H1 (cell line): ENCODE measurements at regions not wholly inside any gene's neighbourhood (a gene's known extent, or its start where the extent isn't known, plus 50 kb on each side); places are given as distances from the start of the nearest gene placed in this dataset.

ENCODE experiments used
- CTCF ChIA-PET: fragments of 300-600 bp; sonication (Branson Sonifier 250); formaldehyde crosslinking; loops from one replicate; lab custom pipeline; 2021; ENCODE audit not compliant: partially characterized antibody; lab: Charles Lee
- POLR2A ChIA-PET: fragments of 300-600 bp; sonication (Branson Sonifier 250); formaldehyde crosslinking; loops from one replicate; lab custom pipeline; 2021; ENCODE audit warnings: inconsistent platforms; ENCODE audit not compliant: partially characterized antibody; lab: Charles Lee
- DNase-seq, 2 experiments: peaks; one replicate each; pipeline versions ENCODE4 v3.0.0 to v3.0.0-alpha.2; 2010 to 2022; ENCODE audit warnings: low spot score in 2 of 2, low read depth in 1 of 2, mixed read lengths in 1 of 2
- FAIRE-seq: peaks from 2 replicates; lab custom pipeline; 2011; peaks lifted over from hg19 to GRCh38; lab: Jason Lieb, UNC
- H2AFZ ChIP-seq: 2 replicates; pipeline ENCODE4 v1.8.1; 2012; ENCODE audit warnings: low read length, inconsistent platforms
- H2AK5ac ChIP-seq: 2 replicates; pipeline ENCODE4 v1.6.1; 2013; ENCODE audit warnings: low read depth, low read length
- H2BK120ac ChIP-seq: replicated peaks from 2 replicates; pipeline ENCODE3; 2013; ENCODE audit warnings: low read depth, low read length, inconsistent platforms
- H2BK12ac ChIP-seq: 2 replicates; pipeline ENCODE4 v1.6.1; 2013; ENCODE audit warnings: low read depth, low read length
- H2BK15ac ChIP-seq: 2 replicates; pipeline ENCODE4 v1.6.1; 2013; ENCODE audit warnings: low read length
- H2BK20ac ChIP-seq: 2 replicates; pipeline ENCODE4 v1.6.1; 2013; ENCODE audit warnings: low read length
- H2BK5ac ChIP-seq: 2 replicates; pipeline ENCODE4 v1.6.1; 2013; ENCODE audit warnings: low read depth, low read length
- H3K14ac ChIP-seq: 2 replicates; pipeline ENCODE4 v1.6.1; 2013; ENCODE audit warnings: inconsistent platforms; ENCODE audit not compliant: insufficient read length
- H3K18ac ChIP-seq: 2 replicates; pipeline ENCODE4 v1.6.1; 2013; ENCODE audit warnings: low read length; ENCODE audit errors: extremely low read depth
- H3K23ac ChIP-seq: 2 replicates; pipeline ENCODE4 v1.6.1; 2013; ENCODE audit warnings: inconsistent platforms; ENCODE audit not compliant: insufficient read length
- H3K23me2 ChIP-seq: 2 replicates; pipeline ENCODE4 v1.6.1; 2013; ENCODE audit warnings: low read depth, low read length
- H3K27ac ChIP-seq: 2 replicates; pipeline ENCODE4 v1.6.1; 2011; ENCODE audit warnings: low read depth, low read length, inconsistent platforms
- H3K27me3 ChIP-seq, 4 experiments: replicated peaks in 1 of 4; 1 replicate in 1 of 4; 2 replicates in 3 of 4; pipeline versions ENCODE4 v1.6.1 to v1.8.1; 2011 to 2013; ENCODE audit warnings: low read length in 3 of 4, mild to moderate bottlenecking in 3 of 4, inconsistent platforms in 2 of 4, mixed read lengths in 2 of 4, moderate library complexity in 1 of 4; ENCODE audit not compliant: control insufficient read depth in 3 of 4, insufficient read depth in 3 of 4; ENCODE audit errors: extremely low read depth in 1 of 4
- H3K36me3 ChIP-seq, 4 experiments: 2 replicates each; pipeline versions ENCODE4 v1.6.1 to v1.8.1; 2011 to 2013; ENCODE audit warnings: mild to moderate bottlenecking in 4 of 4, low read length in 3 of 4, moderate library complexity in 2 of 4, control low read depth in 1 of 4, inconsistent platforms in 1 of 4; ENCODE audit not compliant: insufficient read depth in 4 of 4, control insufficient read depth in 2 of 4
- H3K4ac ChIP-seq: replicated peaks from 2 replicates; pipeline ENCODE3; 2013; ENCODE audit warnings: low read length, low read depth, mixed read lengths, inconsistent platforms; ENCODE audit not compliant: insufficient read length
- H3K4me1 ChIP-seq, 4 experiments: replicated peaks in 1 of 4; 1 replicate in 1 of 4; 2 replicates in 3 of 4; pipeline versions ENCODE4 v1.6.1 to v1.8.1; 2011 to 2013; ENCODE audit warnings: low read length in 3 of 4, inconsistent platforms in 2 of 4, mixed read lengths in 1 of 4; ENCODE audit not compliant: insufficient read depth in 4 of 4, control insufficient read depth in 3 of 4
- H3K4me2 ChIP-seq, 2 experiments: 2 replicates each; pipeline versions ENCODE4 v1.6.1 to v1.8.1; 2011 to 2013; ENCODE audit warnings: low read depth in 2 of 2, low read length in 2 of 2, control low read depth in 1 of 2, inconsistent platforms in 1 of 2, mild to moderate bottlenecking in 1 of 2; ENCODE audit not compliant: insufficient read depth in 1 of 2
- H3K4me3 ChIP-seq, 4 experiments: fragments of 200-600, 300-600 bp in 1 of 4; sonication (generic), shearing (Covaris generic), sonication (Bioruptor Twin) in 1 of 4; 2 replicates each; pipeline versions ENCODE4 v1.5.1 to v1.8.1; 2011 to 2016; ENCODE audit warnings: low read length in 4 of 4, low read depth in 3 of 4, control low read depth in 2 of 4, inconsistent platforms in 2 of 4, mild to moderate bottlenecking in 2 of 4, mixed read lengths in 1 of 4, moderate library complexity in 1 of 4; ENCODE audit not compliant: insufficient read depth in 2 of 4; ENCODE audit errors: extremely low read depth in 1 of 4
- H3K56ac ChIP-seq: replicated peaks from 2 replicates; pipeline ENCODE3; 2013; ENCODE audit warnings: low read depth, mild to moderate bottlenecking, mixed read lengths, low read length, inconsistent platforms; ENCODE audit not compliant: insufficient read length
- H3K79me1 ChIP-seq: 2 replicates; pipeline ENCODE4 v1.6.1; 2013; ENCODE audit warnings: low read depth, low read length, control low read depth
- H3K79me2 ChIP-seq, 2 experiments: 2 replicates each; pipeline versions ENCODE4 v1.6.1 to v1.8.1; 2012 to 2013; ENCODE audit warnings: low read length in 2 of 2, mild to moderate bottlenecking in 2 of 2, inconsistent platforms in 1 of 2; ENCODE audit not compliant: insufficient read depth in 2 of 2, control insufficient read depth in 1 of 2
- H3K9ac ChIP-seq, 4 experiments: replicated peaks in 1 of 4; 1 replicate in 1 of 4; 2 replicates in 3 of 4; pipeline versions ENCODE4 v1.6.1 to v1.8.1; 2011 to 2013; ENCODE audit warnings: low read depth in 3 of 4, low read length in 3 of 4, control low read depth in 2 of 4, mild to moderate bottlenecking in 2 of 4, moderate library complexity in 2 of 4, inconsistent platforms in 1 of 4; ENCODE audit errors: extremely low read depth in 1 of 4
- H3K9me3 ChIP-seq, 2 experiments: 2 replicates each; pipeline versions ENCODE4 v1.6.1 to v1.8.1; 2012 to 2013; ENCODE audit warnings: mild to moderate bottlenecking in 2 of 2, moderate library complexity in 2 of 2, control low read depth in 1 of 2, inconsistent platforms in 1 of 2, low read depth in 1 of 2, low read length in 1 of 2, mixed read lengths in 1 of 2; ENCODE audit not compliant: insufficient read depth in 2 of 2
- H4K20me1 ChIP-seq, 2 experiments: replicated peaks in 1 of 2; 2 replicates each; pipeline versions ENCODE3 to v1.8.1; 2011 to 2013; ENCODE audit warnings: inconsistent platforms in 2 of 2, low read length in 2 of 2, mild to moderate bottlenecking in 1 of 2; ENCODE audit not compliant: insufficient read depth in 2 of 2, control insufficient read depth in 1 of 2
- H4K5ac ChIP-seq: 2 replicates; pipeline ENCODE4 v1.6.1; 2013; ENCODE audit warnings: low read length, low read depth, mixed read lengths, inconsistent platforms; ENCODE audit not compliant: insufficient read length
- H4K8ac ChIP-seq: 2 replicates; pipeline ENCODE4 v1.8.0; 2013; ENCODE audit warnings: mild to moderate bottlenecking, moderate library complexity, low read length, inconsistent platforms; ENCODE audit not compliant: insufficient read depth; ENCODE audit errors: extremely low read depth
- H4K91ac ChIP-seq: replicated peaks from 2 replicates; pipeline ENCODE3; 2013; ENCODE audit warnings: low read length, mixed read lengths, inconsistent platforms; ENCODE audit not compliant: insufficient read length
- E2F6 ChIP-seq: IDR thresholded peaks from 2 replicates; pipeline ENCODE4 v1.6.1; 2012; ENCODE audit warnings: inconsistent platforms
- EZH2 ChIP-seq: fragments of 200-600 bp; sonication (generic); IDR thresholded peaks from 2 replicates; pipeline ENCODE4 v1.7.1; 2012; ENCODE audit warnings: low read depth, mild to moderate bottlenecking, moderate library complexity, low read length, inconsistent platforms; ENCODE audit not compliant: severe bottlenecking
- GABPA ChIP-seq: IDR thresholded peaks from 2 replicates; pipeline ENCODE4 v1.6.1; 2011; ENCODE audit warnings: mild to moderate bottlenecking, low read length, moderate library complexity, borderline replicate concordance; ENCODE audit not compliant: insufficient read depth
- GTF2F1 ChIP-seq: IDR thresholded peaks from 2 replicates; pipeline ENCODE4 v1.6.1; 2012; ENCODE audit warnings: low read depth, low read length, improper control_type of control experiment, borderline replicate concordance
- KDM4A ChIP-seq: IDR thresholded peaks from one replicate; pipeline ENCODE4 v1.7.1; 2012; ENCODE audit warnings: low read depth, mild to moderate bottlenecking, moderate library complexity, low read length, inconsistent platforms; ENCODE audit not compliant: severe bottlenecking
- MAX ChIP-seq: IDR thresholded peaks from 2 replicates; pipeline ENCODE4 v1.6.1; 2012; ENCODE audit warnings: inconsistent platforms
- RBBP5 ChIP-seq: IDR thresholded peaks from 2 replicates; pipeline ENCODE4 v1.7.1; 2012; ENCODE audit warnings: low read depth, mild to moderate bottlenecking, inconsistent platforms, low read length, moderate library complexity, borderline replicate concordance
- RFX5 ChIP-seq: IDR thresholded peaks from 2 replicates; pipeline ENCODE4 v1.6.1; 2011; ENCODE audit warnings: low read depth, low read length, improper control_type of control experiment, borderline replicate concordance
- RNF2 ChIP-seq: fragments of 200-900, 300-1000 bp; sonication (generic); IDR thresholded peaks from 2 replicates; pipeline ENCODE4 v1.7.1; 2016; ENCODE audit warnings: borderline replicate concordance, low read depth, mild to moderate bottlenecking, antibody characterized with exemption, low read length; ENCODE audit not compliant: poor library complexity, severe bottlenecking; ENCODE audit errors: missing control alignments
- RXRA ChIP-seq: IDR thresholded peaks from 2 replicates; pipeline ENCODE4 v1.6.1; 2011; ENCODE audit warnings: low read depth, mild to moderate bottlenecking, low read length, moderate library complexity; ENCODE audit not compliant: insufficient read depth
- SAP30 ChIP-seq: fragments of 300-600 bp; sonication (generic); IDR thresholded peaks from 2 replicates; pipeline ENCODE4 v1.7.1; 2012; ENCODE audit warnings: low read length, moderate library complexity, mild to moderate bottlenecking, inconsistent platforms; ENCODE audit not compliant: insufficient read depth, insufficient replicate concordance
- TCF12 ChIP-seq: IDR thresholded peaks from 2 replicates; pipeline ENCODE4 v1.6.1; 2011; ENCODE audit warnings: low read depth, mild to moderate bottlenecking, low read length
- YY1 ChIP-seq: IDR thresholded peaks from 2 replicates; pipeline ENCODE4 v1.6.1; 2011; ENCODE audit warnings: low read depth, mild to moderate bottlenecking, low read length
- WGBS, 2 experiments: shearing (Covaris generic) in 1 of 2; methylation state at CpG; one replicate each; pipeline versions ENCODE4 v1.1.6 to v1.1.7; 2013 to 2015; ENCODE audit warnings: low lambda C conversion rate in 2 of 2, mixed read lengths in 2 of 2, inconsistent platforms in 1 of 2, low coverage in 1 of 2, missing lambda C conversion rate in 1 of 2; ENCODE audit not compliant: insufficient replicate concordance in 2 of 2, insufficient coverage in 1 of 2, insufficient read length in 1 of 2; ENCODE audit errors: extremely low coverage in 1 of 2, missing lambda C conversion rate in 1 of 2; 5-methylcytosine and 5-hydroxymethylcytosine counted together

- CTCF ChIA-PET: no interaction called here
- TF ChIP-seq RBBP5: no peak
- no peak for TF ChIP-seq MAX
- no peak for TF ChIP-seq GTF2F1
- no peak for TF ChIP-seq YY1
- no peak for TF ChIP-seq KDM4A
- TF ChIP-seq RXRA: no peak
- no peak for TF ChIP-seq SAP30
- TF ChIP-seq EZH2: no peak
- TF ChIP-seq GABPA: no peak
- TF ChIP-seq E2F6: no peak
- no peak for TF ChIP-seq RFX5
- TF ChIP-seq TCF12: no peak
- no peak for TF ChIP-seq RNF2
- TF ChIP-seq, all 59 proteins: peak for 0
- H3K27ac ChIP-seq: no peak overlapping the region
- POLR2A ChIA-PET: no interaction called here
- H3K18ac ChIP-seq: no peak overlapping the region
- no peak overlapping the region for H2BK5ac ChIP-seq
- H2AK5ac ChIP-seq: no peak overlapping the region
- H4K91ac ChIP-seq: no peak overlapping the region
- no peak overlapping the region for H2BK120ac ChIP-seq
- H2BK15ac ChIP-seq: no peak overlapping the region
- no peaks in the 10 kb centered on the region for H3K23me2 ChIP-seq
- H3K79me1 ChIP-seq: no peaks in the 10 kb centered on the region
- H3K79me2 ChIP-seq: no peaks in the 10 kb centered on the region
- FAIRE-seq (no peak), DNase-seq (no peak)
- H2BK12ac ChIP-seq: no peak overlapping the region
- no peak overlapping the region for H3K56ac ChIP-seq
- no peaks in the 10 kb centered on the region for H4K20me1 ChIP-seq
- H4K5ac ChIP-seq: no peak overlapping the region
- H3K9ac ChIP-seq: no peak overlapping the region
- H3K9me3 ChIP-seq: peaks cover 6 to 11% of the 10 kb centered on the region in 2 experiments; a peak in 3 of 4 replicates
- WGBS, 2 experiments: 72% methylated on average over 3 of the region's 3 CpGs; no CpG with 5 or more reads in 1 of the 2 experiments
- no peak overlapping the region for H2AFZ ChIP-seq
- H3K4me1 ChIP-seq: no peaks in the 10 kb centered on the region
- no peak overlapping the region for H3K23ac ChIP-seq
- H4K8ac ChIP-seq: no peak overlapping the region
- H3K4ac ChIP-seq: no peak overlapping the region
- H3K36me3 ChIP-seq: no peaks in the 10 kb centered on the region
- no peak overlapping the region for H3K4me3 ChIP-seq
- no peak overlapping the region for H2BK20ac ChIP-seq
- H3K14ac ChIP-seq: no peak overlapping the region
- no peaks in the 10 kb centered on the region for H3K27me3 ChIP-seq
- no peak overlapping the region for H3K4me2 ChIP-seq
These were observed 787.0 kb downstream of the TFAP2A start for GRCh38 chr6:9627916-9628315.
